HCT116 (cell line): ENCODE measurements at regions not wholly inside any gene's neighbourhood (a gene's known extent, or its start where the extent isn't known, plus 50 kb on each side); places are given as distances from the start of the nearest gene placed in this dataset.
"Not testable (repeated sequence)": the region's sequence is repeated elsewhere in the genome, so short reads cannot be mapped to it uniquely, and the experiment has no call there.

Experiments
- ATAC-seq: fragments of 200-7000 bp; cut with Tn5 transposase; 2 replicates; pipeline ENCODE4 v1.9.1; 2020; ENCODE audit warnings: mild to moderate bottlenecking, moderate library complexity
- BruUV-seq: library from RNA; stranded (reverse); fragments of 400-500 nt; replicated peaks from 2 replicates; lab custom pipeline; 2021; lab: Mats Ljungman, UMichigan
- CTCF ChIA-PET: fragments of 300-600 bp; sonication (Branson Sonifier 250); formaldehyde crosslinking; loops from one replicate; lab custom pipeline; 2021; ENCODE audit warnings: antibody characterized with exemption; lab: Charles Lee
- POLR2A ChIA-PET: fragments of 300-600, 350-600 bp; sonication (Branson Sonifier 250); formaldehyde crosslinking; loops from one replicate; lab custom pipeline; 2021; ENCODE audit warnings: antibody characterized with exemption; lab: Charles Lee
- RAD21 ChIA-PET, 2 experiments: fragments of 300-600 bp; sonication (Branson Sonifier 250); formaldehyde crosslinking; loops; one replicate each; lab custom pipeline; 2023; ENCODE audit warnings: low total read pairs in 2 of 2; ENCODE audit not compliant: uncharacterized antibody in 2 of 2, unreplicated experiment in 2 of 2, low non-redundant PET in 1 of 2; lab: Charles Lee
- DNase-seq: peaks from one replicate; pipeline ENCODE4 v3.0.0-alpha.2; 2010; ENCODE audit warnings: low read depth, low spot score
- H2AFZ ChIP-seq: fragments of 200-600 bp; shearing (Covaris generic), sonication (generic); 2 replicates; pipeline ENCODE4 v1.6.1; 2017; ENCODE audit warnings: low read depth, mixed run types, mixed read lengths, antibody characterized with exemption, low read length; ENCODE audit not compliant: poor library complexity, severe bottlenecking
- H3K27ac ChIP-seq: 2 replicates; pipeline ENCODE4 v1.5.1; 2012; ENCODE audit warnings: low read depth, low read length
- H3K27me3 ChIP-seq: fragments of 200-600 bp; sonication (generic); 2 replicates; pipeline ENCODE4 v1.6.1; 2016; ENCODE audit warnings: mixed run types, low read length, mixed read lengths; ENCODE audit not compliant: insufficient read depth
- H3K36me3 ChIP-seq, 2 experiments: fragments of 200-500 bp in 1 of 2; fragments of 200-600 bp in 1 of 2; sonication (Bioruptor generic) in 1 of 2; sonication (generic) in 1 of 2; 2 replicates each; pipeline versions ENCODE4 v1.5.1 to v1.6.1; 2014 to 2016; ENCODE audit warnings: low read length in 2 of 2, inconsistent platforms in 1 of 2, mixed read lengths in 1 of 2, mixed run types in 1 of 2; ENCODE audit not compliant: insufficient read depth in 2 of 2, control insufficient read depth in 1 of 2
- H3K4me1 ChIP-seq, 2 experiments: fragments of 200-600 bp in 1 of 2; sonication (generic) in 1 of 2; 2 replicates each; pipeline versions ENCODE4 v1.5.1 to v1.6.1; 2012 to 2017; ENCODE audit warnings: low read length in 2 of 2, inconsistent platforms in 1 of 2, mild to moderate bottlenecking in 1 of 2, mixed read lengths in 1 of 2, mixed run types in 1 of 2, moderate library complexity in 1 of 2; ENCODE audit not compliant: insufficient read depth in 2 of 2, control insufficient read depth in 1 of 2
- H3K4me2 ChIP-seq: fragments of 200-600 bp; sonication (generic); 2 replicates; pipeline ENCODE4 v1.6.1; 2017; ENCODE audit warnings: mixed run types, low read length, mixed read lengths
- H3K4me3 ChIP-seq, 2 experiments: fragments of 200-600 bp in 1 of 2; sonication (generic) in 1 of 2; replicated peaks in 1 of 2; 2 replicates each; pipeline ENCODE4 v1.5.1; 2011 to 2016; ENCODE audit warnings: low read length in 2 of 2, control low read depth in 1 of 2, low read depth in 1 of 2, mild to moderate bottlenecking in 1 of 2, mixed read lengths in 1 of 2, mixed run types in 1 of 2
- H3K79me2 ChIP-seq: fragments of 200-600 bp; sonication (generic); 2 replicates; pipeline ENCODE4 v1.6.1; 2017; ENCODE audit warnings: mild to moderate bottlenecking, mixed run types, low read length, moderate library complexity, mixed read lengths; ENCODE audit not compliant: insufficient read depth
- H3K9ac ChIP-seq: fragments of 200-600 bp; sonication (generic); 2 replicates; pipeline ENCODE4 v1.6.1; 2016; ENCODE audit warnings: low read length, mixed read lengths
- H3K9me2 ChIP-seq: fragments of 200-600 bp; sonication (generic), shearing (Covaris generic); 2 replicates; pipeline ENCODE4 v1.6.1; 2017; ENCODE audit warnings: mixed run types, mild to moderate bottlenecking, moderate library complexity; ENCODE audit not compliant: insufficient read depth
- H3K9me3 ChIP-seq, 2 experiments: fragments of 200-500 bp in 1 of 2; fragments of 200-600 bp in 1 of 2; sonication (Bioruptor generic) in 1 of 2; sonication (generic) in 1 of 2; 2 replicates each; pipeline ENCODE4 v1.6.1; 2014 to 2017; ENCODE audit warnings: low read length in 2 of 2, mixed read lengths in 2 of 2, inconsistent platforms in 1 of 2, low read depth in 1 of 2, mild to moderate bottlenecking in 1 of 2, mixed run types in 1 of 2, moderate library complexity in 1 of 2; ENCODE audit not compliant: control insufficient read depth in 1 of 2, insufficient read depth in 1 of 2
- H4K20me1 ChIP-seq: fragments of 200-600 bp; sonication (generic), shearing (Covaris generic); 2 replicates; pipeline ENCODE4 v1.6.1; 2017; ENCODE audit warnings: mixed run types, mild to moderate bottlenecking, moderate library complexity; ENCODE audit not compliant: insufficient read depth
- ELF1 ChIP-seq: IDR thresholded peaks from 2 replicates; pipeline ENCODE4 v1.6.1; 2012; ENCODE audit warnings: low read depth, borderline replicate concordance
- EZH2phosphoT487 ChIP-seq: fragments of 200-600 bp; IDR thresholded peaks from 2 replicates; pipeline ENCODE4 v1.6.1; 2018; ENCODE audit warnings: antibody characterized with exemption, borderline replicate concordance
- JUND ChIP-seq: IDR thresholded peaks from 2 replicates; pipeline ENCODE4 v1.6.1; 2012
- RAD21 ChIP-seq: IDR thresholded peaks from 2 replicates; pipeline ENCODE4 v1.6.1; 2012; ENCODE audit warnings: low read depth, mild to moderate bottlenecking
- REST ChIP-seq: IDR thresholded peaks from 2 replicates; pipeline ENCODE4 v1.6.1; 2012; ENCODE audit warnings: low read depth
- SP1 ChIP-seq: IDR thresholded peaks from 2 replicates; pipeline ENCODE4 v1.6.1; 2012; ENCODE audit warnings: low read depth
- TCF7L2 ChIP-seq: IDR thresholded peaks from 2 replicates; pipeline ENCODE4 v1.7.0; 2011; ENCODE audit warnings: borderline replicate concordance, inconsistent platforms; ENCODE audit not compliant: insufficient read depth, insufficient read length; ENCODE audit errors: extremely low read depth
- YY1 ChIP-seq: IDR thresholded peaks from 2 replicates; pipeline ENCODE4 v1.6.1; 2011; ENCODE audit warnings: low read length, low read depth, moderate library complexity, mild to moderate bottlenecking; ENCODE audit not compliant: insufficient replicate concordance; ENCODE audit errors: extremely low read depth
- ZBTB33 ChIP-seq: IDR thresholded peaks from 2 replicates; pipeline ENCODE4 v1.6.1; 2011; ENCODE audit warnings: mild to moderate bottlenecking, low read length, moderate library complexity; ENCODE audit not compliant: insufficient replicate concordance; ENCODE audit errors: extremely low read depth
- intact Hi-C: fragments of 100-400 bp; cut with micrococcal nuclease; formaldehyde crosslinking; loops from 2 replicates; pipeline ENCODE4 v1.10.0; 2022

- no peaks in the 10 kb centered on the region for H4K20me1 ChIP-seq
- ChIA-PET RAD21 (no interaction called here), CTCF (no interaction called here), POLR2A (no interaction called here)
- no peak overlapping the region for H3K9ac ChIP-seq
- H3K27me3 ChIP-seq: peaks cover 23% of the 10 kb centered on the region
- BruUV-seq: no TSS peak
- TF ChIP-seq SP1: no peak
- no peak for TF ChIP-seq ELF1
- no peak for TF ChIP-seq JUND
- no peak for TF ChIP-seq EZH2phosphoT487
- TF ChIP-seq ZBTB33: no peak
- TF ChIP-seq TCF7L2: no peak
- TF ChIP-seq YY1: no peak
- no peak for TF ChIP-seq REST
- no peak for TF ChIP-seq RAD21
- H3K36me3 ChIP-seq: no peaks in the 10 kb centered on the region
- H3K4me1 ChIP-seq: no peaks in the 10 kb centered on the region
- H3K9me3 ChIP-seq: no peaks in the 10 kb centered on the region
- H3K79me2 ChIP-seq: no peaks in the 10 kb centered on the region
- H3K9me2 ChIP-seq: no peaks in the 10 kb centered on the region
- no peak overlapping the region for H2AFZ ChIP-seq
- no peak overlapping the region for H3K27ac ChIP-seq
- no peak for DNase-seq
- no peak overlapping the region for H3K4me3 ChIP-seq
- ATAC-seq: no peak
- intact Hi-C loops: no loop called here
- H3K4me2 ChIP-seq: no peak overlapping the region
These were observed 205.7 kb downstream of the BCL11A start for GRCh38 chr2:60347781-60348180.

- H3K4me3 ChIP-seq, H3K79me2 ChIP-seq, H3K36me3 ChIP-seq, H3K9ac ChIP-seq, H3K4me2 ChIP-seq, RAD21 ChIA-PET, H3K27ac ChIP-seq, H2AFZ ChIP-seq, POLR2A ChIA-PET, ATAC-seq, H4K20me1 ChIP-seq, H3K27me3 ChIP-seq, H3K4me1 ChIP-seq, H3K9me2 ChIP-seq, BruUV-seq, DNase-seq, intact Hi-C loops, H3K9me3 ChIP-seq: not testable (repeated sequence)
- CTCF ChIA-PET: interaction anchor here (0.6 kb wide), 1 partner anchor 208 kb away, joined by 4 read pairs; no protein-coding TSS in a partner anchor
These were observed 211.0 kb downstream of the BCL11A start for GRCh38 chr2:60342491-60342890.
